ENCODE measurements at regions not wholly inside any gene's neighbourhood (a gene's known extent, or its start where the extent isn't known, plus 50 kb on each side); places are given as distances from the start of the nearest gene placed in this dataset.

- TF ChIP-seq CTCF (IDR thresholded peaks at IDR 0.05) = no peak
- TF ChIP-seq EZH2 (IDR thresholded peaks at IDR 0.05; ENCODE audit: borderline replicate concordance, insufficient read depth, low read depth, low read length, poor library complexity, severe bottlenecking) = no peak
These were observed 139.3 kb downstream of the GASK1B start for GRCh38 chr4:158033416-158034120.

Measured in B cell (primary cell).